NCI-H2107 treated with DMSO at 0.1 percent for 48 hours (cell line): ENCODE measurements at regions not wholly inside any gene's neighbourhood (a gene's known extent, or its start where the extent isn't known, plus 50 kb on each side); places are given as distances from the start of the nearest gene placed in this dataset.
"Not testable (repeated sequence)": the region's sequence is repeated elsewhere in the genome, so short reads cannot be mapped to it uniquely, and the experiment has no call there.

Experiments
- DNase-seq: peaks from one replicate; lab custom pipeline; 2025; ENCODE audit not compliant: unreplicated experiment; lab: John Stamatoyannopoulos, UW

DNA sequence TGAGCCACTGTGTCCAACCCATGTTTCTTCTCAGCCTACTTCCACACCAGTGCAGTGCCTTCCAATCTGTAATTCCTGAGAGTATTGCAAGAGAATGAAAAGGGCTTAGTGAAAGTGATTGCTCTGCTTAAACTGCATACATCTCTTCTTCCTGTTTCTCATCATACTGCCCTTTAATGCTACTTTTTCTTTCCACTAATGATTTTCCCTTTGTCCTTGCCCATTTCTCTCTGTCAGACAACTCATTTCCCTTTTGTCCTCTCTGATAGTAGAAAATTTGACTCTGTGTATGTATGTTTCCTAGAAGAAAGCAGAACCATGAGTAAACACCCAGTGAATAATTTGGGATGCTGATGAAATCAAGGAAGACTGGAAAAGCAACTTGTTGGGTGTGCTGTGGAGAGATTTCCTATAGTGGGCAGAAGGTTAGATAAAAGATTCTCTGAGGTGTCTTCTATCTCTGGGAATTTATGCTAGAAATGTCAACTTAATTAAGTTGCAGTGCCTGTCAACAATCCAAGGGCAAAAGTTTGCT, 102.2 kb upstream of the CHD1 start:
- no peak for DNase-seq

GRCh38 chr5:99029172-99029571, 100.4 kb upstream of the CHD1 start:
- DNase-seq: no peak

GRCh38 chr5:99028170-99028569, 99.4 kb upstream of the CHD1 start:
- not testable (repeated sequence) for DNase-seq

GRCh38 chr5:99025298-99026045, 96.7 kb upstream of the CHD1 start:
- no peak for DNase-seq

DNA sequence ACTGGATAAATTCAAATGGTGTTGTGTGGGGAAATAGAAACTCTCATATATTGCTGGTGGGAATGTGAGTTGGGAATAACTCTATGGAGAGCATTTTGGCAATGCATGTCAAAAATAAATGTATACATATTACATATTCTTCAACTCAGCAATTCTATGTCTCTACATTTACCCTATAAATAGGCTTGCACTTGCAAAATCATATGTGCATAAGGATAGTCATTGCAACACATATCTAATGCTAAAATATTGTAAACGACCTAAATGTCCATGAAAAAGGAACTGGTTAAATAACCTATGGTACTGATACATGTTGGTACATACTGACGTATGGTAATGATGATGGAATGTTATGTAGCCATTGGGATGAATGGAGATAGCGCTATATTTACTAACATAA, 94.5 kb upstream of the CHD1 start:
- DNase-seq: no peak

DNA sequence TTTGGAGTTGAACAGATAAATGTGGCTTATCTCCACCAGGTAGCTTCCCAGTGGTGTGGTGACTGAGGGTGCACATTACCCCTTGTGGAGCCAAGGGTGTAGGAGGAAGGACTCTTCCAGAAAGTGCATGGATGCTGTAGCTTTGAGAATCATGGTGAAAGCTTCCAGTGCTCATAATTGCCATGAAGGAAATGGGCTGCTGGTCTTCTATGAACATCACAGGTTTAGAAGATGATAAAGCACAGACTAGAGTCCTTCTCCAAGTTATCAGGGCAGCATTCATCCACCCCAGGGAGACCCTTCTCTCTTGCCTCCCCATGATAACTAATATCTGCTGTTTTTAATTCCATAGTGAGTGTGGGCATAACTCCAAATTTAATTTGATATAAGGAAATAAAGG, 93.4 kb upstream of the CHD1 start:
- no peak for DNase-seq

DNA sequence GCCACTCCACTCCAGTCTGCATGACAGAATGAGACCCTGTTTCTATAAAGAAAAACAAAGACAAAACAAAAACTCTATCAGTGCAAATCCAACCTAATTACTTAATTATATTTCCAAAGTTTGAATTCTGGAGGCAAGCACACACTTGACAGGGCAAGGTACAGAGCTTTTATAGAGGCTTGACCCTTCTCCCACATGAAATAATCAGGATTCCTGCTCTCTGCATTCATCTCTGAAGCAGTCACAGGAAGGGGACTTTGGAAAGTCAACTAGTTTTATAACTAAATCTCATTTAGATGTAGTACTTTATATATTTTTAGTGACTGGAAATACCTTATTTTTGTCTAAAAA, 91.9 kb upstream of the CHD1 start:
- no peak for DNase-seq

DNA sequence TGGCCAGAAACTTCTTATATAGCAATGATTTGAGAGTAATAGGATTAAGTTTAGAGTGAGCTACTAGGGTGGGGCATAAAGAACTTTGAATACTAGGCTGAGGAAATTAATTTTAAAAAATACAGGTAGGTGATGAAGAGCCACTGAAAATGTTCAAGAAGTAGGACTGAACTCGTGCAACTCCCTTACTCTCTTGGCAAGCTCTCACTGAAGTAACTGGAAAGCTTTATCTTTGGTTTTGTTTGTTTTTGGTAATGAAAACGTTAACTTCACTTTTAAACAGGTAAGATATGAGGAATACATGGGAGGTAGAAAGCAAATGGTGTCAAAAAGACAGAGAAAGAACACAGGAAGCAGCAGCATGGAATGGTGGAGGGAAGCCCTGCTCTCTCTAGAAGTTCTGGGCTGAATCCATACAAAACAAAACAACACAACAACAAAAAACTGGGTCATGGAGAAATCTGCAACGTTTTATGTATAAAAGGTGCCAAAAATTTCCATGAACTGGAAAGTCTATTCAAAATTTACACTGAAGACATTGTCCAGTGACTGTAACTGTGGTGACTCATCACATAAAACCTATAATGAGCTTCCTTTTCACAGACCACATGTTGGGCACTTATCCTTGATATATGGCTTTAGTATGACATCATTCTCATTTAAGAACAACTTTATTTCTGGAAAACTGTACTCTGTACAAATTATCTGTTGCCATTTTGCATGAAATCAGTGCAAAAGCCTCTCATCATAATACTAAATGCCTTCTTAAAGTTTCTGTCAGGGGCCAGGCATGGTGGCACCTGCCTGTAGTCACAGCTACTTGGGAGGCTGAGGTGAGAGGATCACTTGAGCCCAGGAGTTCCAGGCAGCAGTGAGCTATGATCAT, 91.2 kb upstream of the CHD1 start:
- DNase-seq: no peak

DNA sequence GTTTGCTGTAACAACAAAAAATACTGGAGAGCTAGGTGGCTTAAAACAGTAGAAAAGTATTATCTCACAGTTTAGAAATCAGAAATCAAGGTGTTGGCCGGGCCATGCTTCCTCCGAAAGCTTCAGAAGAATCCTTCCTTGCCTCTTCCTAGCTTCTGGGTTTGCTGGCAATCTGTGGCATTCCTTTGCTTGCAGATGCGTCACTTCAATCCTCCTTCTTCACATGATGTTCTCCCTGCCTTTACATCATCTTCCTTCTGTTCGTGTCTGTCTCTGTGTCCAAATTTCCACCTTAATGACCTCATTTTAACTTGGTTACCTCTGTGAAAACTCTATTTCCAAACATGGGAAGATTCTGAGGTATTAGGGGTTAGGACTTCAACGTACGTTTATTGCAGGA, 90.4 kb upstream of the CHD1 start:
- DNase-seq: no peak

DNA sequence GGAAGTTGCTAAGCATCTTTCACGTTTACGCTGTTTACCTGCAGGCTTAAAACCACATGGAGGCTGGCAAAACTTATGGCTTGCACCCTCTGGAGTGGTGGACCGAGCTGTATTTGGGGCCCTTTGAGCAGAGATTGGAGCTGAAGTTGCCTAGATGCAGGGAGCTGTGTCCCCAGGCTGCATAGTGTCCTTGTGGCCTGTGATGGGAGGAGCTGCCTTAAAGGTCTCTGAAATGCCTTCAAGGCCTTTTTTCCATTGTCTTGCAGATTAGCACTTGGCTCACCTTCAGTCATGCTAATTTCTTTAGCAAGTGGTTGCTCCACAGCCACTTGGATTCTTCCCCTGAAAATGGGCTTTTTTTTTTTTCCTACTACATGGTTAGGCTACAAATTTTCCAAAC, 81.5 kb upstream of the CHD1 start:
- no peak for DNase-seq

DNA sequence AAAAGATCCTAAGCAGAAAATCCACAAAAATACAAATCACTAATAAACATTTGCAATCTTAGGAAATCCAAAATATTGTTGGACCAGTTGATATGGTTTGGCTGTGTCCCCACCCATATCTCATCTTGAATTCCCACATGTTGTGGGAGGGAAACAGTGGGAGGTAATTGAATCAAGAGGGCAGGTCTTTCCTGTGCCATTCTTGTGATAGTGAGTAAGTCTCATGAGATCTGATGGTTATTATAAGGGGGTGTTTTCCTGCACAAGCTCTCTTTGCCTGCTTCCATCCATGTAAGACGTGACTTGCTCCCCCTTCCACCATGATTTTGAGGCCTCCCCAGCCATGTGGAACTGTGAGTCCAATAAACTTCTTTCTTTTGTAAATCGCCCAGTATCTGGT, 79.2 kb upstream of the CHD1 start:
- DNase-seq: not testable (repeated sequence)

GRCh38 chr5:99005506-99005905, 76.7 kb upstream of the CHD1 start:
- DNase-seq: no peak

- no peak for DNase-seq
These were observed 76.2 kb upstream of the CHD1 start for GRCh38 chr5:99004960-99005359.

DNA sequence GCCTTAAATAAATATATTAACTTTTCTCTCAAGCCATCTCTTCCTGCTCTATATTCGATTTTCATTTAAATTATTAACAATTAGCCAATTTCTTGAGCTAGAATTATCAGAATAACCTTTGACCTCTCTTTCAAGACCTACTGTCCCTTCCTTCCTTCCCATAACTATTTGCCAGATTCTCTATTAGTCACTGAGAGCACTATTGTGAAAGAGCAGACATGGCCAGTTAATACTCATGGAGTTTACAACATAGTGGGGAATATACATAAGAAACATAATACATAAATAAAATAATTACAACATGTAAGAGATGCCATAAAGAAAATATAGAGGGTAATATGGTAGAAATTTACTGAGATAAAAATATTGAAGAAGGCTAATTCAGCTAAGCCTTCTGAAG, 72.1 kb upstream of the CHD1 start:
- DNase-seq: no peak

- DNase-seq: no peak
These were observed 71.4 kb upstream of the CHD1 start for GRCh38 chr5:99000221-99000620.

- no peak for DNase-seq
These were observed 70.8 kb upstream of the CHD1 start for GRCh38 chr5:98999631-99000030.

- no peak for DNase-seq
These were observed 68.2 kb upstream of the CHD1 start for GRCh38 chr5:98997000-98997399.

GRCh38 chr5:98994611-98995010, 65.8 kb upstream of the CHD1 start:
- no peak for DNase-seq

DNA sequence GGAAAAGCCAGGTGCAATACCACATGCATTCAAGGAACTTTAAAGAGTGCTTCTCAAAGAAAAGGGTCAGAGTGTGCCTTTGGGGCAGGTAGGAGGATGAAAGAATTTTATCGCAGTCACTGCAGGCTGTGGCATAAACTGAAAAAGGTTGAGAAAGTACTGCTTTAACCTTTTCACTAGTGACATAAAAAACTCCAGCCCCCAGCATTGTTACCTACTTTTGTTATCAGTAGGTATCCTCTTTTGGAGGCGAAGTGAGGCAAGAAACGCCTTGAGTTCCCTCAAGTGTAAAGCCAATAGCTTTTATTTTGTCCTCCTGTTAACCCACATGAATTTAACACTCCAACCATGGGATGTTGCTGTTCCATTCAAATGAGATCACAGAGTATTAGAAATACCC, 64.7 kb upstream of the CHD1 start:
- DNase-seq: no peak

GRCh38 chr5:98992552-98992951, 63.7 kb upstream of the CHD1 start:
- no peak for DNase-seq

GRCh38 chr5:98989727-98990126, 60.9 kb upstream of the CHD1 start:
- no peak for DNase-seq

GRCh38 chr5:98986587-98986986, 57.8 kb upstream of the CHD1 start:
- no peak for DNase-seq
